ENCODE measurements at regions not wholly inside any gene's neighbourhood (a gene's known extent, or its start where the extent isn't known, plus 50 kb on each side); places are given as distances from the start of the nearest gene placed in this dataset.

- ATAC-seq (replicated peaks in 1 of 4), result no peak
- Mint-ChIP-seq H3K4me1 (no peaks in the 10 kb centered on the region), H3K4me3 (no peak overlapping the region), H3K27ac (no peak overlapping the region), H3K27me3 (no peaks in the 10 kb centered on the region), H3K36me3 (no peaks in the 10 kb centered on the region), H3K9me3 (peaks cover 17 to 45% (median 29%) of the 10 kb centered on the region in 3 donors)
- no peaks in the 10 kb centered on the region for H3K4me1 ChIP-seq (ENCODE audit: control insufficient read depth in 1 of 2, extremely low read depth in 1 of 2, insufficient read depth in 2 of 2, low read length in 2 of 2)
- DNase-seq, result no peak
- H3K9me3 ChIP-seq, result peaks cover 7% of the 10 kb centered on the region
- no peak overlapping the region for H3K4me3 ChIP-seq (ENCODE audit: control insufficient read depth in 1 of 2, extremely low read depth in 1 of 2, low read length in 1 of 2)
- ChIA-PET CTCF (no interaction called here), POLR2A (no interaction called here)
- H3K27me3 ChIP-seq (replicated peaks in 1 of 2; ENCODE audit: control insufficient read depth in 2 of 2, extremely low read depth in 1 of 2, insufficient read depth in 2 of 2, low read length in 1 of 2), result no peaks in the 10 kb centered on the region
- no peaks in the 10 kb centered on the region for H3K36me3 ChIP-seq (ENCODE audit: control insufficient read depth in 2 of 2, extremely low read depth in 1 of 2, insufficient read depth in 1 of 2, low read length in 1 of 2)
- no peak overlapping the region for H3K27ac ChIP-seq (ENCODE audit: low read length)
Observed at GRCh38 chr4:133839326-133839725, 362.3 kb downstream of the PABPC4L start.

GRCh38 chr4:133823177-133823576 is 378.4 kb downstream of the PABPC4L start:
- Mint-ChIP-seq H3K36me3 (no peaks in the 10 kb centered on the region), H3K9me3 (peaks cover 16 to 25% (median 16%) of the 10 kb centered on the region in 3 donors), H3K27ac (no peak overlapping the region), H3K4me1 (no peaks in the 10 kb centered on the region), H3K27me3 (no peaks in the 10 kb centered on the region), H3K4me3 (no peak overlapping the region)
- ChIA-PET POLR2A (no interaction called here), CTCF (interaction anchor here in 1 of 2 donors (0.9 kb wide), 1 partner anchor 15 kb away, joined by 3 read pairs; no protein-coding TSS in a partner anchor)
- Histone ChIP-seq H3K9me3 (no peaks in the 10 kb centered on the region), H3K27me3 (replicated peaks in 1 of 2; ENCODE audit: control insufficient read depth in 2 of 2, extremely low read depth in 1 of 2, insufficient read depth in 2 of 2, low read length in 1 of 2) (no peaks in the 10 kb centered on the region), H3K4me1 (ENCODE audit: control insufficient read depth in 1 of 2, extremely low read depth in 1 of 2, insufficient read depth in 2 of 2, low read length in 2 of 2) (no peaks in the 10 kb centered on the region), H3K27ac (ENCODE audit: low read length) (no peak overlapping the region), H3K36me3 (ENCODE audit: control insufficient read depth in 2 of 2, extremely low read depth in 1 of 2, insufficient read depth in 1 of 2, low read length in 1 of 2) (no peaks in the 10 kb centered on the region), H3K4me3 (ENCODE audit: control insufficient read depth in 1 of 2, extremely low read depth in 1 of 2, low read length in 1 of 2) (no peak overlapping the region)
- no peak for ATAC-seq (replicated peaks in 1 of 4)
- WGBS (ENCODE audit: insufficient coverage), result no CpG with 5 or more reads among the region's 3 CpGs
- DNase-seq, result no peak

GRCh38 chr4:133812954-133813353 is 388.6 kb downstream of the PABPC4L start:
- 33% methylated on average over 1 of the region's 2 CpGs for WGBS (ENCODE audit: insufficient coverage)
- POLR2A ChIA-PET, result no interaction called here
- no peak overlapping the region for H3K27ac ChIP-seq (ENCODE audit: low read length)
- no peak overlapping the region for H3K4me3 Mint-ChIP-seq
- H3K4me1 Mint-ChIP-seq, result no peaks in the 10 kb centered on the region
- H3K27me3 ChIP-seq (replicated peaks in 1 of 2; ENCODE audit: control insufficient read depth in 2 of 2, extremely low read depth in 1 of 2, insufficient read depth in 2 of 2, low read length in 1 of 2), result no peaks in the 10 kb centered on the region
- H3K9me3 ChIP-seq, result no peaks in the 10 kb centered on the region
- CTCF ChIA-PET, result no interaction called here
- H3K27ac Mint-ChIP-seq, result no peak overlapping the region
- no peak overlapping the region for H3K4me3 ChIP-seq (ENCODE audit: control insufficient read depth in 1 of 2, extremely low read depth in 1 of 2, low read length in 1 of 2)
- no peaks in the 10 kb centered on the region for H3K36me3 Mint-ChIP-seq
- H3K27me3 Mint-ChIP-seq, result no peaks in the 10 kb centered on the region
- DNase-seq (no peak), ATAC-seq (replicated peaks in 1 of 4) (no peak)
- H3K36me3 ChIP-seq (ENCODE audit: control insufficient read depth in 2 of 2, extremely low read depth in 1 of 2, insufficient read depth in 1 of 2, low read length in 1 of 2), result no peaks in the 10 kb centered on the region
- H3K9me3 Mint-ChIP-seq, result peaks cover 7 to 15% (median 13%) of the 10 kb centered on the region in 3 donors
- H3K4me1 ChIP-seq (ENCODE audit: control insufficient read depth in 1 of 2, extremely low read depth in 1 of 2, insufficient read depth in 2 of 2, low read length in 2 of 2), result no peaks in the 10 kb centered on the region

- no peaks in the 10 kb centered on the region for H3K4me1 Mint-ChIP-seq
- H3K36me3 ChIP-seq (ENCODE audit: control insufficient read depth in 2 of 2, extremely low read depth in 1 of 2, insufficient read depth in 1 of 2, low read length in 1 of 2), result no peaks in the 10 kb centered on the region
- ChIA-PET CTCF (no interaction called here), POLR2A (no interaction called here)
- no peaks in the 10 kb centered on the region for H3K36me3 Mint-ChIP-seq
- H3K9me3 Mint-ChIP-seq, result peaks cover 7 to 10% (median 8%) of the 10 kb centered on the region in 3 donors
- H3K27ac ChIP-seq (ENCODE audit: low read length), result no peak overlapping the region
- no peaks in the 10 kb centered on the region for H3K27me3 ChIP-seq (replicated peaks in 1 of 2; ENCODE audit: control insufficient read depth in 2 of 2, extremely low read depth in 1 of 2, insufficient read depth in 2 of 2, low read length in 1 of 2)
- H3K27ac Mint-ChIP-seq, result no peak overlapping the region
- H3K4me1 ChIP-seq (ENCODE audit: control insufficient read depth in 1 of 2, extremely low read depth in 1 of 2, insufficient read depth in 2 of 2, low read length in 2 of 2), result no peaks in the 10 kb centered on the region
- no peaks in the 10 kb centered on the region for H3K27me3 Mint-ChIP-seq
- ATAC-seq (replicated peaks in 1 of 4) (no peak), DNase-seq (no peak)
- H3K4me3 ChIP-seq (ENCODE audit: control insufficient read depth in 1 of 2, extremely low read depth in 1 of 2, low read length in 1 of 2), result no peak overlapping the region
- H3K9me3 ChIP-seq, result no peaks in the 10 kb centered on the region
- no peak overlapping the region for H3K4me3 Mint-ChIP-seq
Observed at GRCh38 chr4:133812236-133812635, 389.4 kb downstream of the PABPC4L start.

GRCh38 chr4:133808151-133808550 is 393.4 kb downstream of the PABPC4L start:
- H3K9me3 ChIP-seq, result no peaks in the 10 kb centered on the region
- no peak overlapping the region for H3K27ac Mint-ChIP-seq
- H3K36me3 Mint-ChIP-seq, result no peaks in the 10 kb centered on the region
- no peaks in the 10 kb centered on the region for H3K4me1 Mint-ChIP-seq
- H3K27me3 Mint-ChIP-seq, result no peaks in the 10 kb centered on the region
- H3K27me3 ChIP-seq (replicated peaks in 1 of 2; ENCODE audit: control insufficient read depth in 2 of 2, extremely low read depth in 1 of 2, insufficient read depth in 2 of 2, low read length in 1 of 2), result no peaks in the 10 kb centered on the region
- DNase-seq, result no peak
- no peak for ATAC-seq (replicated peaks in 1 of 4)
- H3K4me3 Mint-ChIP-seq, result no peak overlapping the region
- ChIA-PET POLR2A (no interaction called here), CTCF (no interaction called here)
- no peak overlapping the region for H3K27ac ChIP-seq (ENCODE audit: low read length)
- H3K4me1 ChIP-seq (ENCODE audit: control insufficient read depth in 1 of 2, extremely low read depth in 1 of 2, insufficient read depth in 2 of 2, low read length in 2 of 2), result no peaks in the 10 kb centered on the region
- peaks cover 0 to 10% (median 0%) of the 10 kb centered on the region in 3 donors for H3K9me3 Mint-ChIP-seq
- no peaks in the 10 kb centered on the region for H3K36me3 ChIP-seq (ENCODE audit: control insufficient read depth in 2 of 2, extremely low read depth in 1 of 2, insufficient read depth in 1 of 2, low read length in 1 of 2)
- no peak overlapping the region for H3K4me3 ChIP-seq (ENCODE audit: control insufficient read depth in 1 of 2, extremely low read depth in 1 of 2, low read length in 1 of 2)
- 60% methylated on average over 1 of the region's 3 CpGs for WGBS (ENCODE audit: insufficient coverage)

GRCh38 chr4:133803341-133803740 is 398.2 kb downstream of the PABPC4L start:
- DNase-seq (no peak), ATAC-seq (replicated peaks in 1 of 4) (no peak)
- ChIA-PET POLR2A (no interaction called here), CTCF (no interaction called here)
- Histone ChIP-seq H3K9me3 (no peaks in the 10 kb centered on the region), H3K4me1 (ENCODE audit: control insufficient read depth in 1 of 2, extremely low read depth in 1 of 2, insufficient read depth in 2 of 2, low read length in 2 of 2) (no peaks in the 10 kb centered on the region), H3K27ac (ENCODE audit: low read length) (no peak overlapping the region), H3K36me3 (ENCODE audit: control insufficient read depth in 2 of 2, extremely low read depth in 1 of 2, insufficient read depth in 1 of 2, low read length in 1 of 2) (no peaks in the 10 kb centered on the region), H3K4me3 (ENCODE audit: control insufficient read depth in 1 of 2, extremely low read depth in 1 of 2, low read length in 1 of 2) (no peak overlapping the region), H3K27me3 (replicated peaks in 1 of 2; ENCODE audit: control insufficient read depth in 2 of 2, extremely low read depth in 1 of 2, insufficient read depth in 2 of 2, low read length in 1 of 2) (no peaks in the 10 kb centered on the region)
- Mint-ChIP-seq H3K27ac (no peak overlapping the region), H3K4me3 (no peak overlapping the region), H3K36me3 (no peaks in the 10 kb centered on the region), H3K4me1 (no peaks in the 10 kb centered on the region), H3K9me3 (peaks cover 0 to 3% (median 0%) of the 10 kb centered on the region in 3 donors), H3K27me3 (no peaks in the 10 kb centered on the region)
- WGBS (ENCODE audit: insufficient coverage), result no CpG with 5 or more reads among the region's 2 CpGs

- no peaks in the 10 kb centered on the region for H3K36me3 Mint-ChIP-seq
- no peaks in the 10 kb centered on the region for H3K9me3 Mint-ChIP-seq
- H3K36me3 ChIP-seq (ENCODE audit: control insufficient read depth in 2 of 2, extremely low read depth in 1 of 2, insufficient read depth in 1 of 2, low read length in 1 of 2), result no peaks in the 10 kb centered on the region
- no peak overlapping the region for H3K27ac ChIP-seq (ENCODE audit: low read length)
- H3K9me3 ChIP-seq, result no peaks in the 10 kb centered on the region
- H3K4me1 ChIP-seq (ENCODE audit: control insufficient read depth in 1 of 2, extremely low read depth in 1 of 2, insufficient read depth in 2 of 2, low read length in 2 of 2), result no peaks in the 10 kb centered on the region
- H3K4me1 Mint-ChIP-seq, result no peaks in the 10 kb centered on the region
- POLR2A ChIA-PET, result no interaction called here
- H3K4me3 ChIP-seq (ENCODE audit: control insufficient read depth in 1 of 2, extremely low read depth in 1 of 2, low read length in 1 of 2), result no peak overlapping the region
- WGBS (ENCODE audit: insufficient coverage), result no CpG with 5 or more reads among the region's 3 CpGs
- CTCF ChIA-PET, result no interaction called here
- no peak overlapping the region for H3K27ac Mint-ChIP-seq
- no peak for ATAC-seq (replicated peaks in 1 of 4)
- H3K4me3 Mint-ChIP-seq, result no peak overlapping the region
- no peak for DNase-seq
- H3K27me3 ChIP-seq (replicated peaks in 1 of 2; ENCODE audit: control insufficient read depth in 2 of 2, extremely low read depth in 1 of 2, insufficient read depth in 2 of 2, low read length in 1 of 2), result no peaks in the 10 kb centered on the region
- no peaks in the 10 kb centered on the region for H3K27me3 Mint-ChIP-seq
Observed at GRCh38 chr4:133802359-133803140, 399.0 kb downstream of the PABPC4L start.
